ENCODE measurements at regions not wholly inside any gene's neighbourhood (a gene's known extent, or its start where the extent isn't known, plus 50 kb on each side); places are given as distances from the start of the nearest gene placed in this dataset.

GRCh38 chr16:5589812-5590373 is 492.3 kb upstream of the EEF2KMT start:
- DNase-seq (ENCODE audit: low spot score): no peak

GRCh38 chr16:5584109-5584508 is 486.5 kb upstream of the EEF2KMT start:
- no peak for DNase-seq (ENCODE audit: low spot score)

DNA sequence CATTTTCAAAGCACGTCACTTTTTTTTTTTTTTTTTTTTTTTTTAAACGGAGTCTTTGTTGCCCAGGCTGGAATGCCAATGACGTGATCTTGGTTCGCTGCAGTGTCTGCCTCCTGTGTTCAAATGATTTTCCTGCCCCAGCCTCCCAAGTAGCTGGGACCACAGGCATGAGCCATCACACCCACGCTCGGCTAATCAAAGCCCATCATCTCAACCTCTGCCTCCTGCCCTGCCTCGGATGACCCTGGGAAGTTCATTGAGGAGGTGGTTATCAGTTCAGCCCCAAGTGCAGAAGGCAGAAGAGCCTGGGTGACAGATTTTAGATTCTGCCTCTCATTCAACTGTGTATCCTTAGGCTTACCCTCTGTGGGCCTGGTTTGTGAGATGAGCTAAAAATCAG is 484.9 kb upstream of the EEF2KMT start:
- DNase-seq (ENCODE audit: low spot score): no peak

DNA sequence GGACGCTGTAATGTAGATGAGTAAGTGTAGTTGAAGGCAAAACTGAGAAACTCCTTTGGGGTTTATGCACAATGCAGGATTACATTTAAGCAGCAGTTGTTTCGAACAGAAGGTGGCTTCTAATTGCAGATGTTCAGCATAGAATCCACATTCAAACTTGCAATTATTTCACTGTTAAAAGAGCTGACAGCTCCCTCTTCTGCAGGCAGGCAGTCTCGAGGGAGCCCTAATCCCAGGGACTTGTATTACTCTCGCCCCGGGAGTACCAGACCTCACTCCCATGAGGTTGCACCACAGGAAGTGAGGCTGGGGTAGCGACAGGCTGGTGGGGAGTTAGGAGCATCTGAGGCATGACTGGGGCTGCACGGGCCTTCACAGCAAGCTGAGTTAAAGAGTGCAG is 484.3 kb upstream of the EEF2KMT start:
- no peak for DNase-seq (ENCODE audit: low spot score)

DNA sequence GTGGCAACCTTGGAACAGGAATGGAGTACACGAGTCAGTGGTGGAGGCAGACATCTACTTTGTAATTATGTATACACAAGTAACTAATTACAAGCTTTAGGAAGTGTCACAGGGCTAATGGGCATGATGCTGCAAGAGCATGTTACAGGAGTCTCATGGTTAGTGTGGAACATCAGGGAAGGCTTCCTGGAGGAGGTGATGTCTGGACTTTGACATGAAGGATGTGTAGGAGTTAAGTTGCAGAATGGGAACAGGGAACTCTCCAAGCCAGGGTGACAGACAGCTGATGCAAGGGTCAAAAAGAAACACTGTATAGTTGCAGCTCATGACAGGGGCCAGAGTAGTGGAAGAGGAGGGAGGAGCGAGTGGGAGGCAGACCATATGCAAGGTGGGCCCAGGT is 483.8 kb upstream of the EEF2KMT start:
- no peak for DNase-seq (ENCODE audit: low spot score)

DNA sequence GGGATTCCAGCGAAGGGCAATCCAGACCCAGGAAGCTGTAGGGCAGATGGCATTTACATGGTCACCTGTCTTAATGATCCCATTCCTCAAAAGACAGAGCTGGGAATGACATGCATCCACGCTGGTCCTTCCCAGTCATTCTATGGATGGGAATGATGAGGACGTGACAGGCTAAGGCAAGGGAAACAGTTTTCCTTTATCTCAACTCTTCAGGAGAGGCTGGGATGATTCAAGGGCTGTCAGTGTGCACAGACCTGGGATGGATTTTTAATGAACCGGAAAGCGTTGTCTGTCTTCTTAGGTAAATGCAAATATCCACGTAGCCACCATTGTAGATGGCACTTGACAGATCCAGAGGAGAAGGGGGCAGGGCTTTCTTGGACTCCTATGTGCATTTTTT is 483.2 kb upstream of the EEF2KMT start:
- no peak for DNase-seq (ENCODE audit: low spot score)

DNA sequence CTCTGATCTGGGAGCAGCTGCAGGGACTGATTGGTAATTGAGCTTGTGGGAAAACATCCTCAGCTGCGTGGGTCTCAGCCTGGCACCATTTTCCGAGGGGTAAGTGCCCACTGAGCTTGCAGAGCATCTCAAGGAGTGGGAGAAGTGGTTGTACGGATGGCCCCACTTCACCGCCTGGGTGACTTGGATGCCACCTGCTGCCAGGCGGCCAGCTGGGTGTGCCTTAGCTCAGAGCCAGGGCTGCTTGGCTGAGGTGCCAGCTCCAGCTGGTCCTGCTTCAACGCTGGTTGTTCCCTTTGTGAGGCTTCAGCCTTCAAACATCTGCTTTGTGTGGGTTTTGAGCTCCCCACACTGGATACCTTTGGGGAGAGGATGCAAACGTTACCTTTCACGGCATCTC is 482.7 kb upstream of the EEF2KMT start:
- DNase-seq (ENCODE audit: low spot score): no peak

- no peak for DNase-seq (ENCODE audit: low spot score)
Measured at GRCh38 chr16:5578980-5579379, 481.4 kb upstream of the EEF2KMT start.

- DNase-seq (ENCODE audit: low spot score): no peak
Measured at GRCh38 chr16:5577463-5577862, 479.9 kb upstream of the EEF2KMT start.

DNA sequence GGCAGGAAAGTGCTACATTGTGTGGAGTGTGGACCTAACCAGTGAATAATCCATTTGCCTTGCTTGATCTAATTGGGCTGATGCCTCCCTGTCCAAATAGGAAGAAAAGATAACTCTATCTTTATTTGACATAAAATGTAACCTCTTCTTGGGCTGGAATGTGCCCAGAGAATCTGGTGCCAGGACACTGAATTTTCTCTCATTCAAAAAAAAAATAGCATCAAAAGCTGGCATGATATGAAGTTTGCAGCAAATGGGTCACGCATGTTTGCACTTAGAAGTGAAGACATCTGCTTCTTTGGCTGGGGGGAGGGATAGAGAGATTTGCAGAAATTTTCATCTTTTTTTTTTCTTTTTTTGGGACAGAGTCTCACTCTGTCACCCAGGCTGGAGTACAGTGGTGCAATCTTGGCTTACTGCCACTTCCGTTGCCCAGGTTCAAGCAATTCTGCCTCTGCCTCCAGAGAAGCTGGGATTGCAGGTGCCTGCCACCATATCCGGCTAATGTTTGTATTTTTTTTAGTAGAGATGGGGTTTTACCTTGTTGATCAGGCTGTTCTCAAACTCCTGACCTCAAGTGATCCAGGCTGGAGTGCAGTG is 478.2 kb upstream of the EEF2KMT start:
- no peak for DNase-seq (ENCODE audit: low spot score)

DNA sequence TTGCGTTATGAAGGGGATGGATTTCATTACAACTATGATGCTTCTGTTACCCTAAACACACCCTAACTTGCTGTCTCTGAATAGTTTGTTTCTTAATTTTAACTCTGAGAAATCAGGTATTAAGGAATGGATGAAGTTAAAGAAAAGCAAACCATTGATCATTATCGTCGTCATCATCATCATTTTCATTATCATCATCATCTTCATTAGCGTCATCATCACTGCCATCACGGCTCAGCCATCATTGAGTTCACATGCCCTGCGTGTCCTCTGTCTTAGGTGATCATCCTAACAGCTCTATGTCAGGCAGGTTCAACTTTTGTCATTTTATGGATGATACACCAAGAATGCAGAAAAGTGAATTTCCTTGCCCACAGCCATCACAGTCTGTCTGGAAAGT is 477.5 kb upstream of the EEF2KMT start:
- no peak for DNase-seq (ENCODE audit: low spot score)

DNA sequence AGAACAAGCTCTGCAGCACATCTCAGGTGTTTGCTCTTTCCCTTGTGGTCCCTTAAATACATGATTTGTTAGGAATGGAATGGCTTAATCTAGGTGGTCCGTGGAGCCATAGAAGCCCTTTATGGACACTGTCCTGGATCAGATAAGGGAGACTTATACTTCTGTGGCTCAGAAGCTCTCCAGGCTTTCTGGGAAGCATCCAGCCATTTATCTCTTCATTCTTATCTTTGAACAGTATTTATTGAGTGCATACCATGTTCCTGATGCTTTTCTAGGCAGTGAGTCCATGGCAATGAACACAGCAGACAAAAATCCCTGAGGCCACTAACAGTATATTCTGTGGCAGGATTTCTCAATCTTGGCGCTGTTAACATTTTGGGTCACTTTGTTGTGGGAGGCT is 474.5 kb upstream of the EEF2KMT start:
- no peak for DNase-seq (ENCODE audit: low spot score)

- no peak for DNase-seq (ENCODE audit: low spot score)
Measured at GRCh38 chr16:5571446-5571845, 473.9 kb upstream of the EEF2KMT start.

- DNase-seq (ENCODE audit: low spot score): no peak
Measured at GRCh38 chr16:5561800-5562199, 464.2 kb upstream of the EEF2KMT start.

DNA sequence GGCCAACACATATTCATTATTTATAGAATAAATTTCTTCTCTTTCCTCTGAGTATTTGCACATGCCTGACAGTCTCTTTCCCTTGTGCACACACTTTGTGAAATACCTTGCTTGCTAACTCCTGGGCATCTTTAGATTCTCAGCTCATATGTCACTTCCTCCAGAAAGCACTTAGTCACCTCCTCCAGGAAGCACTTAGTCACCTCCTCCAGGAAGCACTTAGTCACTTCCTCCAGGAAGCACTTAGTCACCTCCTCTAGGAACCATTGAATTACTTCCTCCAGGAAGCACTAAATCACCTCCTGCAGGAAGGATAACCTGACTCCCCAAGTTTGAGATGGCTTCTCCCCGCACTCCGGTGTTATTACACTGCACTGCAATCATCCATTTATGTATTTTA is 462.5 kb upstream of the EEF2KMT start:
- DNase-seq (ENCODE audit: low spot score): no peak

- DNase-seq (ENCODE audit: low spot score): no peak
Measured at GRCh38 chr16:5557966-5558365, 460.4 kb upstream of the EEF2KMT start.

DNA sequence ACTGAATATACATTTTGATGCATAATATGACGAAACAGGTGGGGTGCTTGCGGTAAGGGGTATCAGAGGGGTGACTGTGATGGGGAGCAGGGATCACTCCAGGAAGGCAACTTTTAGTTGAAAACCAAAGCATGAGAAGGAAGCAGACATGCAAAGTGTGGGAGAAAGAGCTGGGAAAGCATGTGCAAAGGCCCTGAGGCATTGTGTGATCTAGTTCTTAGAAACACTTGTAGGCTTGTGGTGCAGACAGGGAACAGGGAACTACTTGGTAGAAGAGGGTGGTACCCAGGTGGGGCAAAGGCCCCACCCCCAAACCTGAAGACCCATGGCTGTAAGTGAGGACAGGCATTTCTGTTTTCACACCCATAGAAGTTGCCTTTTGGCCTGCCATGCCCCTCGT is 459.9 kb upstream of the EEF2KMT start:
- DNase-seq (ENCODE audit: low spot score): no peak

DNA sequence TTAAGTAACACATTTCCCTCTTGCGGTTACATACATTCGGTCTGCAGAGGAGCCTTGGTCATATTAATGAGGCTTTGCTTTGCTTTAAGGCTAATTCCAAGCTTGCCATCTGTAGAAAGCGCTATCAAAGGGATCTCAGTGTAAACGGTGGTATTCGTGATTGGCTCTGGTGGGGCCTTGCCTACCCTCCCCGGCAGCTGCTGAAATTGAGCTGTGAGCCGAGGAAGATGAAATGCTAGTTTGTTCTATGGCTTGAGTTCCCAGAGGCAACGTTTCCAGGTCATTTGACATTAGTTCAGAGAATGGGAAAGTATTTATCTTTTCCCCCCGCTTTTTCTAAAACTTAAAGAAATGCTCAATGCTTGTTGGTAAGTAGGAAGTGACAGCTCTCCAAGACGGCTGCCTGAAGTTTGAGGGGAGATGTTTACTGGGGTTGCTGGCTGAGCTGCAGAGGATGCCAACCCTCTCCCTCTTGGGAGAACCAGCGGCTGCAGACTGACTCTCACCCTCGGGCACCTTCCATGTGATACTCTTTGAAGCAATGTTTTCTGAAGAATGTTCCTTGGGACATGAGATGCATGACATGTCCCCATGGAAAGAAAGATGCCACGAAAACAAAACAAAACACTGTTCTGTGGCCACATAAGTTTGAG is 458.7 kb upstream of the EEF2KMT start:
- DNase-seq (ENCODE audit: low spot score): no peak

DNA sequence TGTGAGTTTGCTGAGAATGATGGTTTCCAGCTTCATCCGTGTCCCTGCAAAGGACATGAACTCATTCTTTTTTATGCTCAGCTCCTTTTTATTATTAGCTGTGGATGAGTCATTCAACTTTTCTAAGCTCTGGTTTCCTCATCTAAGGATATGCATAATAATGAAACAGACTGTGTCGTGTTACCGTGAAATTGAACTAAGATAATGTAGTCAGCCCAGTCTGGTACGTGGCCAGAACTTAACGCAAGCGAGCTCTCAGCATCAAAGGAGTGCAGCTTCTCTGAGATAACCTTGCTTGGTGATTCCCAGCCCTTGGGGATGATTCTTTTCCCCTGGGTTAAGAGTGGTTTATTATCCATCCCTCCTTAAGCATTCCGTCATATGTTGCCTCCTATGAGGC is 454.3 kb upstream of the EEF2KMT start:
- DNase-seq (ENCODE audit: low spot score): no peak

DNA sequence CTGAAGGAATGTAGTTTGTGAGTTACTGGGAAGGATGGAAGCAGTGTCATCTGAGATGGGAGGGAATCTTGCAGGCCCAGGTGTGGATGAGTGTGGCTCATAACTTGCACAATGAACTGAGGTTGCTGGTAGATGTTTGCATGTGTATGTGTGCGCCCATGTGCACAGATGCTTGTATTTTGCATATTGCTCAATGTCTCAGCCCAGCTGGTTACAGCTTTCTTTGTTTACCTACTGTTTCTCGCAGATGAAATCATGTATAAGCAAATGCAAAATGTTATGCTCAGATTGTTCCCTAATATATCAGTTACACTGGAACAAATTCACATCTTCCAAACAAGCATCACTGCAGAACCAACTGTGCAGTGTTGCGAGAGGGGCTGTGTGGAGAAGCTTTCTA is 452.2 kb upstream of the EEF2KMT start:
- no peak for DNase-seq (ENCODE audit: low spot score)

- DNase-seq (ENCODE audit: low spot score): no peak
Measured at GRCh38 chr16:5541356-5541755, 443.8 kb upstream of the EEF2KMT start.

GRCh38 chr16:5537347-5537746 is 439.8 kb upstream of the EEF2KMT start:
- DNase-seq (ENCODE audit: low spot score): no peak

DNA sequence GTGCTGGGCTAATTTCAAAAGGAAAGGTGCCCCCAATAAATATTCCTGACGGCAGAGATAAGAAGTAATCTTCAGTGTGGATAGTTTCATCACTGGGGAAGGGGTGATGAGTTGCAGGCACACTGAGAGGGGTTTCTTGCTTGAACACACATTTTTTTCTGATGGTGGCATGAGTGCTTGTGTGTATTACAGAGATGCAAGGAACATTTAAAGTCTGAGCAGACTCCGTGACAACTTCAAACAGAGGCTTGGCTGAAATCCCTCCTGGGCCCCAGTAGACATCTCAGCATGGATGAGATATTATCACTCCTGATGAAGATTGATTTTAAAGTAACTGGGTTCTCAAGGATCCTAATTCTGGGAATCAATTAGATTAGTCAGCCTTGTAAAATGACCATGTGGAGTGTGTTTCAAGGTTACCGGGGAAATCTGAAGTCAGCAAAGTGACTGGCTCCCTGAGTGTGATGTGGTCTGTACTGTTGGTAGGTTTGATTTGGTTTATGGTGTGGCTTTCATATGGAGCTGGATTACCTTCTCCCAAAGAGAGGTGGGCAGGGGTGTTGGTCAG is 435.8 kb upstream of the EEF2KMT start:
- DNase-seq (ENCODE audit: low spot score): no peak

GRCh38 chr16:5527817-5528216 is 430.2 kb upstream of the EEF2KMT start:
- no peak for DNase-seq (ENCODE audit: low spot score)

Measured in CD4-positive, alpha-beta T cell treated with Interleukin-15 for 4 hours (primary cell).